Activated CD8-positive, alpha-beta memory T cell treated with anti-CD3 and anti-CD28 coated beads, Interleukin-2, amount 10 ng/mL, durations not matched to agents 7 days and 5 days (primary cell): ENCODE measurements at regions not wholly inside any gene's neighbourhood (a gene's known extent, or its start where the extent isn't known, plus 50 kb on each side); places are given as distances from the start of the nearest gene placed in this dataset.

Experiments
- ATAC-seq: fragments of 150-1000 bp; cut with Tn5 transposase; one replicate; pipeline ENCODE4 v1.10.0; 2021; ENCODE audit warnings: moderate library complexity
- CTCF ChIA-PET: fragments of 350-600 bp; sonication (Branson Sonifier 250); formaldehyde crosslinking; loops from one replicate; lab custom pipeline; 2021; ENCODE audit warnings: antibody characterized with exemption; lab: Charles Lee
- DNase-seq: peaks from one replicate; pipeline ENCODE4 v3.0.0-alpha.2; 2020
- H3K27ac Mint-ChIP-seq: one replicate; pipeline ENCODE4 v1.8.0; 2021; ENCODE audit warnings: mild to moderate bottlenecking, mixed read lengths
- H3K27me3 Mint-ChIP-seq: one replicate; pipeline ENCODE4 v1.8.0; 2021; ENCODE audit warnings: mixed read lengths
- H3K36me3 Mint-ChIP-seq: one replicate; pipeline ENCODE4 v1.8.0; 2021; ENCODE audit warnings: mild to moderate bottlenecking, mixed read lengths
- H3K4me1 Mint-ChIP-seq: one replicate; pipeline ENCODE4 v1.8.0; 2021; ENCODE audit warnings: mixed read lengths
- H3K4me3 Mint-ChIP-seq: one replicate; pipeline ENCODE4 v1.8.0; 2021; ENCODE audit warnings: mild to moderate bottlenecking, moderate library complexity, mixed read lengths
- H3K9me3 Mint-ChIP-seq: one replicate; pipeline ENCODE4 v1.8.0; 2022; ENCODE audit warnings: low read depth, mixed read lengths

DNA sequence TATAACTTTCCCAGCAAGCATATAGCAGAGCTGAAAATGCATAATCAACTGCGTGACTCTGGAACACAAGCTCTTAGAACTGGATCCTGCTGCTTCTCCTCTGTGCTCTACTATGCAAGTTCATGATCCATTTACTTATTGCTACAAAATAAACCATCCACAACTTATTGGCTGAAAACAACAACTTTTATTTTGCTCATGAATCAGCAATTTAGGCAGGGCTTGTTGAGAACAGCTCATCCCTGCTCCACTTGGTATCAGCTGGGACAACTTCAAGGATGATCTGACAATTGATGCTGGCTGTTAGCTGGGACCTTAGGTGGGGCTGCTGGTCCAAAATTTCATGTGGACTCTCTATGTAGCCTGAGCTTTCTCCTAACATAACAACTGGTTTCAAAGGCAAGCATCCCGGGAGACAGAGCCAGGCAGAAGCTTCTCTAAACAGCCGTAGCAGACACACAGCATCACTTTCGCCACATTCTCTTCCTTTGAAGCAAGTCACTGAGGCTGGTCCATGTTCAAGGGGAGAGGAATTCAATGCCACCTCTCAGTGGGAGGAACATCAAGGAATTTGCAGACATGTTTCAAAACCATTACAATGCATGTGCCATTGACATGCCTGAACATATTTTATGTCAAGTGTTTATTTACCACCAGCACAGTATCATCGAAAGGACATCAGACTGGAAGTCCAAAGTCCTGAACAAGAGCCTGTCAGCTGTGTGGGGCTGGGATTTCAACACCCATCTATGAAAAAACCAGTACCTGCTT, 153.1 kb upstream of the PKDCC start:
- Mint-ChIP-seq H3K4me3 (no peak overlapping the region), H3K27ac (no peak overlapping the region), H3K36me3 (no peaks in the 10 kb centered on the region), H3K9me3 (no peaks in the 10 kb centered on the region), H3K27me3 (peaks cover 83% of the 10 kb centered on the region), H3K4me1 (peaks cover 21% of the 10 kb centered on the region)
- CTCF ChIA-PET, result interaction anchor here (2.4 kb wide), 1 partner anchor 26 kb away, joined by 13 read pairs; no protein-coding TSS in a partner anchor
- DNase-seq, result no peak
- no peak for ATAC-seq

DNA sequence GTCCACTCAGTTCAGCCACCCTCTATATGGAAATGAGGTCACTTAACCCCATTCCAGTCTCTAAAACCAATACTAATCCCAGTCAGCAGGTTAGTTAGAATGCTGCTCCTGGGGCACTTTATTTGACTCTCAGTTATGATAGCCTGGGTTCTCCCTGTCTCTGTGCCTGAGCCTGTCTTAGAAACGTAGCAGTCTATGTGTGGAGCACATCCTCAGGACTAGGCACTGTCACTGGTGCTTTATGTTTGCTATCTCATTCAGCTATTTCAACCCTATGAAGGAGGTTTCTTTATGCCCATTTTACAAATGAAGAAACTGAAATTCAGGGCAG, 152.5 kb upstream of the PKDCC start:
- Mint-ChIP-seq H3K27ac (no peak overlapping the region), H3K9me3 (no peaks in the 10 kb centered on the region), H3K27me3 (peaks cover 86% of the 10 kb centered on the region), H3K4me1 (peaks cover 21% of the 10 kb centered on the region), H3K4me3 (no peak overlapping the region), H3K36me3 (no peaks in the 10 kb centered on the region)
- ATAC-seq (no peak), DNase-seq (no peak)
- CTCF ChIA-PET, result interaction anchor here (2.4 kb wide), 1 partner anchor 26 kb away, joined by 13 read pairs; no protein-coding TSS in a partner anchor

DNA sequence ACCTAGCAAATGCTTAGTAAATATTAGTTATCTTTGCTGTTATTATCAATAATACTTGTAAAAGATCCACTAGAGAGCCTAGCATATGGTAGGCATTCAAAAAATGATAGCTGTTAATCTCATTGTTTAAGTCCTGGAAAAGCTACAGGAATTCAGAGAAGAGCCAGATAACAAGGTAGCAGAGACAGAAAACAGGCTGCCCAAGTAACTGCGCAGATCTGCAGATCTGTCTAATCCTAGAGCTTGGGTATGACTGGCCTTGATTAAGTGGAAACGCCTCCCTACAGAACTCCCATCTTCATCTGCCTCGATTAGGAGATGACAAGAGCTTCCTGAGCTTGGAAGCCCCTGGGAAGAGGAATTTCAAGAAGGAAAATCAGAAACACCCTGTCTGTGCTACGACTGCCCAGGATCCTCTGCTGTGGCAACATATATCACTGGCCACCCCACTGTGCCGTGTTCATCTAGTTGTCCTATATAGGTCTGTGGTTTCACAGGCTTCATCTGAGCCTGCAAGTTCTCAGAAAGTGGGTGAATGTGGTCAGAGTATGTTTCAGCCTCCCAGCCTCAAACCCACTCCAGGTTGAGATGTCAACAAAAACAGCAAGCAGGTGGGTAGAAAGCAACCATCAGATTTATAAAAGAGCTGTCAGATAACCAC, 151.5 kb upstream of the PKDCC start:
- DNase-seq (peak; percentile 85), ATAC-seq (peak; percentile 87)
- Mint-ChIP-seq H3K27me3 (peaks cover 78% of the 10 kb centered on the region), H3K36me3 (no peaks in the 10 kb centered on the region), H3K9me3 (no peaks in the 10 kb centered on the region), H3K27ac (no peak overlapping the region), H3K4me1 (peaks cover 21% of the 10 kb centered on the region), H3K4me3 (no peak overlapping the region)
- CTCF ChIA-PET, result interaction anchor here (0.8 to 2.4 kb wide), 6 partner anchors 10 to 270 kb away, joined by 3 to 13 read pairs (median 4); no protein-coding TSS in a partner anchor

- Mint-ChIP-seq H3K4me1 (peaks cover 21% of the 10 kb centered on the region), H3K9me3 (no peaks in the 10 kb centered on the region), H3K27ac (no peak overlapping the region), H3K27me3 (peaks cover 76% of the 10 kb centered on the region), H3K4me3 (no peak overlapping the region), H3K36me3 (no peaks in the 10 kb centered on the region)
- CTCF ChIA-PET, result interaction anchor here (1.2 kb wide), 1 partner anchor 30 kb away, joined by 4 read pairs; no protein-coding TSS in a partner anchor
- DNase-seq (no peak), ATAC-seq (no peak)
Observed at GRCh38 chr2:41899189-41899588, 148.6 kb upstream of the PKDCC start.

GRCh38 chr2:41900101-41900577, 147.7 kb upstream of the PKDCC start:
- no peak for ATAC-seq
- Mint-ChIP-seq H3K36me3 (no peaks in the 10 kb centered on the region), H3K27me3 (peaks cover 75% of the 10 kb centered on the region), H3K4me3 (no peak overlapping the region), H3K4me1 (peaks cover 21% of the 10 kb centered on the region), H3K9me3 (no peaks in the 10 kb centered on the region), H3K27ac (no peak overlapping the region)
- no peak for DNase-seq
- CTCF ChIA-PET, result no interaction called here

GRCh38 chr2:41902897-41903296, 144.9 kb upstream of the PKDCC start:
- CTCF ChIA-PET, result no interaction called here
- Mint-ChIP-seq H3K36me3 (no peaks in the 10 kb centered on the region), H3K9me3 (no peaks in the 10 kb centered on the region)

DNA sequence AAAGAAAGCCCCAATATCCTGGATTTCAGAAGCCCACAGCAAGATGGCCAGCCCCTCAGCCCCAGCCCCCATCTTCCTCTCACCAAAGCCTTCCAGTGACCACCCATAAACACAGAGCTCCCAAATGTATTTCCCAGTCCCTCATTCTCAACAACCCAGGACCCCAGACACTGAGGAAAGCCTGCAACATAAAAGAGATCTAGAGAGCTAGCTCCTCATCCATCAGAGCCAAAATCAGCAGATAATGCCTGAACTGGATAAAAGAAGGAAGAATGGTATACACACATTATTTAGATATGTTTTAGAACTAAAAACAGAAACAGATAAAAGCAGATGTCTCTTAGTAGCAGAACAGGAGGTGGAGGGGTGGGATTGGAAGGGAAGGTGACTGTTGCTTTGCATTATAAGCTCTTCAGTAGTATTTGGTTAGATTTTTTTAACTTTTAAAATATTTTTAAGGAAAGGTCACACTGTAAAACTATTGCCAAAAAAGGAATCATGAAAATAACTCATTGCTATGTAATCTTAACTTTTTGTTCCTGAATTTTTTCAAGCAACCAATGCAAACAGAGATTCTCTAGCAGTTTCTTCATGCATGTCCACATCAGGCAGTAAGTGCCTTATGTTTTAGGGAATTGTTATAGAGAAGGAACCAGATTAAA, 144.2 kb upstream of the PKDCC start:
- no peak overlapping the region for H3K27ac Mint-ChIP-seq
- H3K27me3 Mint-ChIP-seq, result peaks cover 74% of the 10 kb centered on the region
- no peaks in the 10 kb centered on the region for H3K36me3 Mint-ChIP-seq
- DNase-seq (no peak), ATAC-seq (no peak)
- H3K4me1 Mint-ChIP-seq, result peaks cover 13% of the 10 kb centered on the region
- H3K4me3 Mint-ChIP-seq, result no peak overlapping the region
- H3K9me3 Mint-ChIP-seq, result no peaks in the 10 kb centered on the region
- CTCF ChIA-PET, result no interaction called here

More at GRCh38 chr2:41902897-41903296, 144.9 kb upstream of the PKDCC start:
- ATAC-seq, result no peak
- Mint-ChIP-seq H3K27me3 (peaks cover 74% of the 10 kb centered on the region), H3K4me3 (no peak overlapping the region), H3K27ac (no peak overlapping the region), H3K4me1 (peaks cover 6% of the 10 kb centered on the region)
- no peak for DNase-seq

DNA sequence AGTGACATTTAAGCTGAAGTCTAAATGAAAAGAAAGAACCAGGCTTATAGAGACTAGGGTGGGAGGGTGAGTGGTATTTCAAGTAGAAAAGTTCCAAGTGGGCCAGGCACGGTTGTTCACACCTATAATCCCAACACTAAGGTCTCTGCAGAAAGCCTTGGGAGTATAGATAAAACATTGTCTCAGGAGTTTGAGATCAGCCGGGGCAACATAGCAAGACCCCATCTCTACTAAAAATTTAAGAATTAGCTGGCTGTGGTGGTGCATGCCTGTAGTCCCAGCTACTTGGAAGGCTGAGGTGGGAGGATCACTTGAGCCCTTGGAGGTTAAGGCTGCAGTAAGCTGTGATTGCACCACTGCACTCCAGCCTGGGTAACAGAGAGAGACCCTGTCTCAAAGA, 143.4 kb upstream of the PKDCC start:
- Mint-ChIP-seq H3K9me3 (no peaks in the 10 kb centered on the region), H3K27me3 (peaks cover 72% of the 10 kb centered on the region), H3K27ac (no peak overlapping the region), H3K4me1 (peaks cover 16% of the 10 kb centered on the region), H3K36me3 (no peaks in the 10 kb centered on the region), H3K4me3 (no peak overlapping the region)
- ATAC-seq, result no peak
- no peak for DNase-seq
- CTCF ChIA-PET, result interaction anchor here (1.0 kb wide), 1 partner anchor 51 kb away, joined by 3 read pairs; no protein-coding TSS in a partner anchor

GRCh38 chr2:41905597-41906337, 142.1 kb upstream of the PKDCC start:
- Mint-ChIP-seq H3K27me3 (peaks cover 67% of the 10 kb centered on the region), H3K36me3 (no peaks in the 10 kb centered on the region), H3K9me3 (no peaks in the 10 kb centered on the region), H3K27ac (no peak overlapping the region), H3K4me1 (peaks cover 19% of the 10 kb centered on the region), H3K4me3 (no peak overlapping the region)
- no peak for ATAC-seq
- CTCF ChIA-PET, result interaction anchor here (0.9 to 1.0 kb wide), 2 partner anchors 17 to 52 kb away, joined by 3 read pairs; no protein-coding TSS in a partner anchor
- DNase-seq, result no peak

DNA sequence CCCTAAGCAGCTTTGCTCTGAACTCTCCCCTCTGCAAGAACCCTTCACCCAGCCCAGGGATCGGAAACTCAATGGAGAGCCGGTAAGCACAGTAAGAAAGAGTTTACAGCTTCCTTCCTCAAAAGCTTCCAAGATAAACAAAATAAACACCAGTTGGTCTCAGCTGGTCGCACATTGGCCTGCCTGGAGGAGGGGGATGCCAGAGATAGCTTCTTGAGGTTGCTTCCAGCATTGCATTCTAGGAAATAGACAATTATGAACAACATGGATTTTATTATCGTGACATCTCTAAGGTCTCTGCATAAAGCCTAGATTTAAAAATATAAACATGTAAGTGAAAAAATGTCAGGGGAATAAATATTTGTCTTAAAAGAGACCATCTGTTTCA, 141.5 kb upstream of the PKDCC start:
- no peak for DNase-seq
- Mint-ChIP-seq H3K36me3 (no peaks in the 10 kb centered on the region), H3K27ac (no peak overlapping the region), H3K4me3 (no peak overlapping the region), H3K27me3 (peaks cover 72% of the 10 kb centered on the region), H3K4me1 (peaks cover 19% of the 10 kb centered on the region), H3K9me3 (no peaks in the 10 kb centered on the region)
- ATAC-seq, result no peak
- CTCF ChIA-PET, result interaction anchor here (0.9 kb wide), 1 partner anchor 18 kb away, joined by 3 read pairs; no protein-coding TSS in a partner anchor

DNA sequence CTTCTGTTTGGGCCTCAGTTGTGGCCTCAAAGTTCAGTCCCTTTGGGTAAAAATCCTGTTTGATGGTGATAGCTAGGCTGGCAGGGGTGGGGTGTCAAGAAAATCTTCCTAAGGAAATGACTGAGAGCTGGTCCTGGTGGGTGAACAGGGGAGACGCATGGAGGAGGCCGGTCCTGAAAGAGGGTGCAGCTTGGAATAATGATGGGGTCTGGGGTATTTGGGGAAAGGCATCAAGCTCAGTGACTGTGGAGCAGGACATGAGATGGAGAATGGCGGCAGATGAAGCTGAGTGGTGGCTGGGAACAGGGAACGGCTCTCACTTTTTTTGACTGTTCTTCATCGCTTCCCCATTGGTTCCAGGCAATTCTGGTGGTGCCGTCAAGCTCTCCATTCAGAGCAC, 140.7 kb upstream of the PKDCC start:
- H3K27me3 Mint-ChIP-seq, result peaks cover 68% of the 10 kb centered on the region
- no peaks in the 10 kb centered on the region for H3K9me3 Mint-ChIP-seq
- H3K36me3 Mint-ChIP-seq, result no peaks in the 10 kb centered on the region
- H3K4me1 Mint-ChIP-seq, result peaks cover 19% of the 10 kb centered on the region
- no peak overlapping the region for H3K27ac Mint-ChIP-seq
- ATAC-seq, result no peak
- DNase-seq, result no peak
- H3K4me3 Mint-ChIP-seq, result no peak overlapping the region
- CTCF ChIA-PET, result interaction anchor here (0.9 kb wide), 1 partner anchor 179 kb away, joined by 3 read pairs; no protein-coding TSS in a partner anchor

DNA sequence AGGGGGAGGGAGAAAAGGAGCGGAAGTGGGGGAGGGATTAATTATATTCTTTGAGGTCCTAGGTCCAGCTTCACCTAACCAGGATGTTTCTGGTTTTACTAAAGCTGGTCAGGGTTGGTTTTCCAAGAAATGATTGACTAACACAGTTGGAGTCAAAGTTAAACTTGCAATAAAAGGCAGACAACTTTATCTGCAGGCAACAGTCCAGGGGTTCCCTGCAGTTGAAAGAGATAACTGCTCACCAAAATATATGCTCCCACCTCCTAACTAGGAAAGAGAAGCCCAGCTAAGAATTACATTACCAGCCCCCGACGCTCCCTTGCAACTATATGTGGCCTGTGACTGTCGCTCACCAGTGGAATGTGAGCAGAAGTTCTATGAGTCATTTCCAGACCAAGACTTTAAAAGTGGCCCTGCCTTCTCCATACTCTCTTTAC, 140.0 kb upstream of the PKDCC start:
- Mint-ChIP-seq H3K4me1 (peaks cover 19% of the 10 kb centered on the region), H3K4me3 (no peak overlapping the region), H3K36me3 (no peaks in the 10 kb centered on the region), H3K9me3 (no peaks in the 10 kb centered on the region), H3K27me3 (peaks cover 72% of the 10 kb centered on the region), H3K27ac (no peak overlapping the region)
- DNase-seq, result no peak
- ATAC-seq, result peak; percentile 51
- CTCF ChIA-PET, result interaction anchor here (0.9 kb wide), 1 partner anchor 179 kb away, joined by 3 read pairs; no protein-coding TSS in a partner anchor
